ENCODE measurements at regions not wholly inside any gene's neighbourhood (a gene's known extent, or its start where the extent isn't known, plus 50 kb on each side); places are given as distances from the start of the nearest gene placed in this dataset.

- no peak overlapping the region for H3K9ac ChIP-seq (ENCODE audit: low read length)
- ChIA-PET POLR2A (ENCODE audit: unreplicated experiment) (no interaction called here), CTCF (no interaction called here)
- H3K27ac ChIP-seq (ENCODE audit: low read length), result no peak overlapping the region
- H2AFZ ChIP-seq (ENCODE audit: low read length), result no peak overlapping the region
- H3K27me3 ChIP-seq (ENCODE audit: low read length), result no peaks in the 10 kb centered on the region
- H3K4me3 ChIP-seq (ENCODE audit: low read length), result no peak overlapping the region
- no peak overlapping the region for H3K4me2 ChIP-seq (ENCODE audit: low read length)
- H4K20me1 ChIP-seq (ENCODE audit: low read length), result no peaks in the 10 kb centered on the region
- DNase-seq (peak; percentile 29), ATAC-seq (no peak)
- no peaks in the 10 kb centered on the region for H3F3A ChIP-seq (ENCODE audit: low read length, unreplicated experiment)
- no peaks in the 10 kb centered on the region for H3K4me1 ChIP-seq (ENCODE audit: insufficient read depth, low read length)
- BruUV-seq (replicated peaks), result no TSS peak
- H3K36me3 ChIP-seq (ENCODE audit: low read depth, low read length), result no peaks in the 10 kb centered on the region
- TF ChIP-seq EZH2phosphoT487 (IDR thresholded peaks at IDR 0.05; ENCODE audit: borderline replicate concordance, low read length) (no peak), EZH2 (IDR thresholded peaks at IDR 0.05; ENCODE audit: low read length, unreplicated experiment) (no peak)
- TF ChIP-seq, protein P1, sequence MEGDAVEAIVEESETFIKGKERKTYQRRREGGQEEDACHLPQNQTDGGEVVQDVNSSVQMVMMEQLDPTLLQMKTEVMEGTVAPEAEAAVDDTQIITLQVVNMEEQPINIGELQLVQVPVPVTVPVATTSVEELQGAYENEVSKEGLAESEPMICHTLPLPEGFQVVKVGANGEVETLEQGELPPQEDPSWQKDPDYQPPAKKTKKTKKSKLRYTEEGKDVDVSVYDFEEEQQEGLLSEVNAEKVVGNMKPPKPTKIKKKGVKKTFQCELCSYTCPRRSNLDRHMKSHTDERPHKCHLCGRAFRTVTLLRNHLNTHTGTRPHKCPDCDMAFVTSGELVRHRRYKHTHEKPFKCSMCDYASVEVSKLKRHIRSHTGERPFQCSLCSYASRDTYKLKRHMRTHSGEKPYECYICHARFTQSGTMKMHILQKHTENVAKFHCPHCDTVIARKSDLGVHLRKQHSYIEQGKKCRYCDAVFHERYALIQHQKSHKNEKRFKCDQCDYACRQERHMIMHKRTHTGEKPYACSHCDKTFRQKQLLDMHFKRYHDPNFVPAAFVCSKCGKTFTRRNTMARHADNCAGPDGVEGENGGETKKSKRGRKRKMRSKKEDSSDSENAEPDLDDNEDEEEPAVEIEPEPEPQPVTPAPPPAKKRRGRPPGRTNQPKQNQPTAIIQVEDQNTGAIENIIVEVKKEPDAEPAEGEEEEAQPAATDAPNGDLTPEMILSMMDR (conservative IDR thresholded peaks at IDR 0.05; ENCODE audit: low read depth, low read length), result no peak
- H3K9me2 ChIP-seq (replicated peaks; ENCODE audit: low read length), result no peaks in the 10 kb centered on the region
- H3K79me2 ChIP-seq (ENCODE audit: low read length), result no peaks in the 10 kb centered on the region
- no peaks in the 10 kb centered on the region for H3K9me3 ChIP-seq (ENCODE audit: low read length)
- intact Hi-C loops (cut with micrococcal nuclease), result no loop called here
These were observed 705.4 kb downstream of the SLITRK6 start for GRCh38 chr13:85093808-85094207.

- Histone ChIP-seq H3K9me2 (replicated peaks; ENCODE audit: low read length) (no peaks in the 10 kb centered on the region), H3K4me1 (ENCODE audit: insufficient read depth, low read length) (no peaks in the 10 kb centered on the region), H3F3A (ENCODE audit: low read length, unreplicated experiment) (no peaks in the 10 kb centered on the region), H3K4me2 (ENCODE audit: low read length) (no peak overlapping the region), H3K9me3 (ENCODE audit: low read length) (no peaks in the 10 kb centered on the region), H3K4me3 (ENCODE audit: low read length) (no peak overlapping the region), H4K20me1 (ENCODE audit: low read length) (no peaks in the 10 kb centered on the region), H3K27ac (ENCODE audit: low read length) (no peak overlapping the region), H3K9ac (ENCODE audit: low read length) (no peak overlapping the region), H2AFZ (ENCODE audit: low read length) (0 out of 2 replicates have a peak overlapping the region, but pooled peaks have one; percentile 42), H3K36me3 (ENCODE audit: low read depth, low read length) (no peaks in the 10 kb centered on the region), H3K79me2 (ENCODE audit: low read length) (no peaks in the 10 kb centered on the region), H3K27me3 (ENCODE audit: low read length) (no peaks in the 10 kb centered on the region)
- BruUV-seq (replicated peaks), result no TSS peak
- DNase-seq (no peak), ATAC-seq (no peak)
- ChIA-PET CTCF (no interaction called here), POLR2A (ENCODE audit: unreplicated experiment) (no interaction called here)
- intact Hi-C loops (cut with micrococcal nuclease), result no loop called here
- no peak for TF ChIP-seq EZH2phosphoT487 (IDR thresholded peaks at IDR 0.05; ENCODE audit: borderline replicate concordance, low read length)
These were observed 707.5 kb downstream of the SLITRK6 start for GRCh38 chr13:85091631-85092234.

- DNase-seq, result no peak
- Histone ChIP-seq H3K36me3 (ENCODE audit: low read depth, low read length) (no peaks in the 10 kb centered on the region), H3K4me1 (ENCODE audit: insufficient read depth, low read length) (no peaks in the 10 kb centered on the region), H3K79me2 (ENCODE audit: low read length) (no peaks in the 10 kb centered on the region), H3F3A (ENCODE audit: low read length, unreplicated experiment) (no peaks in the 10 kb centered on the region), H3K27me3 (ENCODE audit: low read length) (no peaks in the 10 kb centered on the region), H3K27ac (ENCODE audit: low read length) (no peak overlapping the region), H3K4me2 (ENCODE audit: low read length) (no peak overlapping the region), H3K9ac (ENCODE audit: low read length) (no peak overlapping the region), H3K9me2 (replicated peaks; ENCODE audit: low read length) (no peaks in the 10 kb centered on the region), H3K9me3 (ENCODE audit: low read length) (no peaks in the 10 kb centered on the region), H4K20me1 (ENCODE audit: low read length) (no peaks in the 10 kb centered on the region), H3K4me3 (ENCODE audit: low read length) (no peak overlapping the region), H2AFZ (ENCODE audit: low read length) (no peak overlapping the region)
- BruUV-seq (replicated peaks), result no TSS peak
- CTCF ChIA-PET, result no interaction called here
- intact Hi-C loops (cut with micrococcal nuclease), result no loop called here
- TF ChIP-seq EZH2phosphoT487 (IDR thresholded peaks at IDR 0.05; ENCODE audit: borderline replicate concordance, low read length) (no peak), EZH2 (IDR thresholded peaks at IDR 0.05; ENCODE audit: low read length, unreplicated experiment) (no peak)
- TF ChIP-seq, protein P1 (conservative IDR thresholded peaks at IDR 0.05; ENCODE audit: low read depth, low read length), result no peak
- POLR2A ChIA-PET (ENCODE audit: unreplicated experiment), result no interaction called here
- ATAC-seq, result no peak
These were observed 710.0 kb downstream of the SLITRK6 start for GRCh38 chr13:85089186-85089585.
